Thoracic aorta (tissue), 2 donors: ENCODE measurements at regions not wholly inside any gene's neighbourhood (a gene's known extent, or its start where the extent isn't known, plus 50 kb on each side); places are given as distances from the start of the nearest gene placed in this dataset.
"Not testable (repeated sequence)": the region's sequence is repeated elsewhere in the genome, so short reads cannot be mapped to it uniquely, and the experiment has no call there.

Experiments used
- ATAC-seq: fragments of 150-250 bp; one replicate; pipeline ENCODE4 v1.8.0; 2017; ENCODE audit warnings: low read depth; ENCODE audit not compliant: insufficient number of reproducible peaks, low FRiP score
- DNase-seq: peaks from one replicate; pipeline ENCODE4 v3.0.0-alpha.2; 2020; ENCODE audit warnings: low spot score
- H3K27ac ChIP-seq, 2 donors: fragments of 200-600 bp; sonication (generic); 1 replicate in 1 of 2; 2 replicates in 1 of 2; pipeline ENCODE4 v1.5.1; 2016; ENCODE audit warnings: mild to moderate bottlenecking in 2 of 2, moderate library complexity in 2 of 2
- H3K27me3 ChIP-seq: fragments of 200-600 bp; sonication (generic); replicated peaks from 2 replicates; pipeline ENCODE4 v1.6.0; 2016; ENCODE audit warnings: mild to moderate bottlenecking; ENCODE audit not compliant: insufficient read depth
- H3K36me3 ChIP-seq: fragments of 200-600 bp; sonication (generic); one replicate; pipeline ENCODE4 v1.5.1; 2016
- H3K4me1 ChIP-seq, 2 donors: fragments of 200-600 bp; sonication (generic); 1 replicate in 1 of 2; 2 replicates in 1 of 2; pipeline versions ENCODE4 v1.5.1 to v1.6.0; 2016; ENCODE audit warnings: low read depth in 2 of 2, mild to moderate bottlenecking in 1 of 2; ENCODE audit not compliant: control insufficient read depth in 1 of 2
- H3K4me3 ChIP-seq: fragments of 200-600 bp; sonication (generic); 2 replicates; pipeline ENCODE4 v1.5.1; 2016; ENCODE audit warnings: mild to moderate bottlenecking
- H3K9me3 ChIP-seq: fragments of 200-600 bp; sonication (generic); 2 replicates; pipeline ENCODE4 v1.5.1; 2016
- CTCF ChIP-seq: fragments of 200-600 bp; sonication (generic); IDR thresholded peaks from one replicate; pipeline ENCODE4 v1.5.1; 2019; ENCODE audit warnings: antibody characterized with exemption

- not testable (repeated sequence) for H3K27me3 ChIP-seq, H3K4me1 ChIP-seq, H3K27ac ChIP-seq, ATAC-seq, H3K36me3 ChIP-seq, H3K9me3 ChIP-seq, DNase-seq
- peak; percentile 63 for TF ChIP-seq CTCF
- peak overlapping the region; percentile 55 for H3K4me3 ChIP-seq
These were observed 56.3 kb upstream of the KRTAP5-11 start for GRCh38 chr11:71638801-71639519.

GRCh38 chr11:71639520-71639849, 56.8 kb upstream of the KRTAP5-11 start:
- H3K9me3 ChIP-seq, H3K4me1 ChIP-seq, H3K27me3 ChIP-seq, H3K27ac ChIP-seq, DNase-seq, H3K36me3 ChIP-seq, ATAC-seq: not testable (repeated sequence)
- H3K4me3 ChIP-seq: peak overlapping the region; percentile 55

- not testable (repeated sequence) for H3K9me3 ChIP-seq, ATAC-seq, H3K27me3 ChIP-seq, H3K4me1 ChIP-seq, H3K27ac ChIP-seq, H3K36me3 ChIP-seq, DNase-seq, H3K4me3 ChIP-seq
These were observed 57.2 kb upstream of the KRTAP5-11 start for GRCh38 chr11:71639916-71640315.

- DNase-seq, H3K4me3 ChIP-seq, H3K27ac ChIP-seq, H3K9me3 ChIP-seq, ATAC-seq, H3K27me3 ChIP-seq, H3K4me1 ChIP-seq, H3K36me3 ChIP-seq: not testable (repeated sequence)
These were observed 64.4 kb upstream of the KRTAP5-11 start for GRCh38 chr11:71647078-71647477.

- DNase-seq, H3K36me3 ChIP-seq, H3K4me3 ChIP-seq, ATAC-seq, H3K27me3 ChIP-seq, H3K27ac ChIP-seq, H3K4me1 ChIP-seq, H3K9me3 ChIP-seq: not testable (repeated sequence)
These were observed 70.3 kb upstream of the KRTAP5-11 start for GRCh38 chr11:71652998-71653397.

GRCh38 chr11:71654423-71654822, 71.7 kb upstream of the KRTAP5-11 start:
- ATAC-seq: not testable (repeated sequence)

GRCh38 chr11:71655041-71655440, 72.4 kb upstream of the KRTAP5-11 start:
- not testable (repeated sequence) for H3K4me3 ChIP-seq, ATAC-seq, H3K27me3 ChIP-seq, H3K4me1 ChIP-seq, H3K36me3 ChIP-seq, H3K9me3 ChIP-seq, H3K27ac ChIP-seq, DNase-seq

More at GRCh38 chr11:71654423-71654822, 71.7 kb upstream of the KRTAP5-11 start:
- not testable (repeated sequence) for H3K27ac ChIP-seq, H3K9me3 ChIP-seq, H3K27me3 ChIP-seq, H3K4me3 ChIP-seq, H3K36me3 ChIP-seq, H3K4me1 ChIP-seq, DNase-seq

- H3K36me3 ChIP-seq, H3K27me3 ChIP-seq, H3K9me3 ChIP-seq, DNase-seq, H3K27ac ChIP-seq, H3K4me1 ChIP-seq, ATAC-seq, H3K4me3 ChIP-seq: not testable (repeated sequence)
These were observed 73.8 kb upstream of the KRTAP5-11 start for GRCh38 chr11:71656513-71656912.

- DNase-seq, H3K9me3 ChIP-seq, H3K27me3 ChIP-seq, ATAC-seq, H3K27ac ChIP-seq, H3K4me3 ChIP-seq, H3K36me3 ChIP-seq, H3K4me1 ChIP-seq: not testable (repeated sequence)
These were observed 82.3 kb upstream of the KRTAP5-11 start for GRCh38 chr11:71664941-71665340.

- DNase-seq, H3K27me3 ChIP-seq, H3K4me3 ChIP-seq, ATAC-seq, H3K9me3 ChIP-seq, H3K36me3 ChIP-seq, H3K27ac ChIP-seq, H3K4me1 ChIP-seq: not testable (repeated sequence)
These were observed 115.4 kb upstream of the KRTAP5-11 start for GRCh38 chr11:71698110-71698509.

- not testable (repeated sequence) for ATAC-seq, H3K27me3 ChIP-seq, DNase-seq
These were observed 116.3 kb upstream of the KRTAP5-11 start for GRCh38 chr11:71698961-71699360.

More at GRCh38 chr11:71698961-71699360, 116.3 kb upstream of the KRTAP5-11 start:
- H3K27ac ChIP-seq, H3K36me3 ChIP-seq, H3K4me3 ChIP-seq, H3K9me3 ChIP-seq, H3K4me1 ChIP-seq: not testable (repeated sequence)
